ENCODE measurements at regions not wholly inside any gene's neighbourhood (a gene's known extent, or its start where the extent isn't known, plus 50 kb on each side); places are given as distances from the start of the nearest gene placed in this dataset.
"Not testable (repeated sequence)": the region's sequence is repeated elsewhere in the genome, so short reads cannot be mapped to it uniquely, and the experiment has no call there.

GRCh38 chr5:143619040-143619439 is 192.9 kb upstream of the HMHB1 start:
- no peak for DNase-seq

GRCh38 chr5:143618141-143618540 is 193.8 kb upstream of the HMHB1 start:
- DNase-seq, result no peak

- no peak for DNase-seq
Observed at GRCh38 chr5:143614831-143615230, 197.1 kb upstream of the HMHB1 start.

GRCh38 chr5:143613329-143613728 is 198.6 kb upstream of the HMHB1 start:
- DNase-seq, result no peak

- no peak for DNase-seq
Observed at GRCh38 chr5:143610946-143611345, 201.0 kb upstream of the HMHB1 start.

- no peak for DNase-seq
Observed at GRCh38 chr5:143606043-143606752, 202.7 kb upstream of the NR3C1 start.

GRCh38 chr5:143605403-143606005 is 202.0 kb upstream of the NR3C1 start:
- peak; percentile 23 for DNase-seq

GRCh38 chr5:143601917-143602333 is 198.4 kb upstream of the NR3C1 start:
- DNase-seq, result peak; percentile 3

- DNase-seq, result no peak
Observed at GRCh38 chr5:143601357-143601756, 197.9 kb upstream of the NR3C1 start.

GRCh38 chr5:143600396-143601075 is 197.1 kb upstream of the NR3C1 start:
- no peak for DNase-seq

GRCh38 chr5:143599474-143599873 is 196.0 kb upstream of the NR3C1 start:
- no peak for DNase-seq

GRCh38 chr5:143596824-143597223 is 193.3 kb upstream of the NR3C1 start:
- DNase-seq, result no peak

- DNase-seq, result no peak
Observed at GRCh38 chr5:143594902-143595818, 191.7 kb upstream of the NR3C1 start.

- DNase-seq, result no peak
Observed at GRCh38 chr5:143593723-143594122, 190.2 kb upstream of the NR3C1 start.

GRCh38 chr5:143592648-143593047 is 189.2 kb upstream of the NR3C1 start:
- no peak for DNase-seq

GRCh38 chr5:143588933-143589662 is 185.6 kb upstream of the NR3C1 start:
- no peak for DNase-seq

- not testable (repeated sequence) for DNase-seq
Observed at GRCh38 chr5:143588121-143588520, 184.6 kb upstream of the NR3C1 start.

GRCh38 chr5:143586781-143587362 is 183.4 kb upstream of the NR3C1 start:
- no peak for DNase-seq

- no peak for DNase-seq
Observed at GRCh38 chr5:143585970-143586369, 182.5 kb upstream of the NR3C1 start.

- no peak for DNase-seq
Observed at GRCh38 chr5:143583409-143583808, 179.9 kb upstream of the NR3C1 start.

- DNase-seq, result no peak
Observed at GRCh38 chr5:143582869-143583268, 179.4 kb upstream of the NR3C1 start.

GRCh38 chr5:143582176-143582575 is 178.7 kb upstream of the NR3C1 start:
- DNase-seq, result no peak

Measured in central memory CD4-positive, alpha-beta T cell (primary cell).